ENCODE measurements at regions not wholly inside any gene's neighbourhood (a gene's known extent, or its start where the extent isn't known, plus 50 kb on each side); places are given as distances from the start of the nearest gene placed in this dataset.

- dilution Hi-C loops (cut with MboI; ENCODE audit: extremely low pct_ligation_motif_present, low sequenced_read_pairs) (no loop called here), intact Hi-C loops (cut with micrococcal nuclease) (no loop called here)
- Histone ChIP-seq H3K4me1 (ENCODE audit: control insufficient read depth, extremely low read depth, insufficient read depth, low read length) (no peaks in the 10 kb centered on the region), H2AFZ (ENCODE audit: low read depth, low read length) (no peak overlapping the region), H3K9me3 (replicated peaks; ENCODE audit: control insufficient read depth, insufficient read depth, low read length) (no peaks in the 10 kb centered on the region), H3K9me1 (replicated peaks; ENCODE audit: control insufficient read depth, extremely low read depth, insufficient read depth, low read length) (no peaks in the 10 kb centered on the region), H3K36me3 (ENCODE audit: control insufficient read depth in 2 of 2, extremely low read depth in 1 of 2, insufficient read depth in 2 of 2, low read length in 2 of 2) (no peaks in the 10 kb centered on the region), H3K4me3 (replicated peaks in 1 of 3; ENCODE audit: insufficient read depth in 1 of 3, low read depth in 1 of 3, low read length in 3 of 3) (no peak overlapping the region), H3K79me2 (ENCODE audit: control insufficient read depth, insufficient read depth, low read length) (no peaks in the 10 kb centered on the region), H4K20me1 (replicated peaks; ENCODE audit: control insufficient read depth, extremely low read depth, insufficient read depth, low read length) (no peaks in the 10 kb centered on the region), H3K9ac (replicated peaks; ENCODE audit: extremely low read depth, insufficient read depth, low read length) (no peak overlapping the region), H3K27me3 (ENCODE audit: control insufficient read depth in 2 of 2, insufficient read depth in 2 of 2, low read length in 2 of 2) (no peaks in the 10 kb centered on the region), H3K27ac (ENCODE audit: insufficient read depth, low read depth, low read length) (no peak overlapping the region), H3K4me2 (ENCODE audit: insufficient read depth, low read length) (no peak overlapping the region)
- no peak for DNase-seq (ENCODE audit: low read depth, low spot score)
- ChIA-PET POLR2A (no interaction called here), CTCF (no interaction called here)
- TF ChIP-seq POLR2A (IDR thresholded peaks at IDR 0.05; ENCODE audit: low read depth, low read length) = no peak
- no peak for TF ChIP-seq EZH2 (IDR thresholded peaks at IDR 0.05; ENCODE audit: borderline replicate concordance, low read depth, low read length, severe bottlenecking)
- TF ChIP-seq MAX (IDR thresholded peaks at IDR 0.05; ENCODE audit: insufficient read depth, insufficient read length) = no peak
- TF ChIP-seq JUN (IDR thresholded peaks at IDR 0.05; ENCODE audit: borderline replicate concordance, insufficient read depth, insufficient read length, low read depth) = no peak
- TF ChIP-seq MYC (IDR thresholded peaks at IDR 0.05; ENCODE audit: low read depth, low read length) = no peak
- no peak for TF ChIP-seq GATA2 (IDR thresholded peaks at IDR 0.05; ENCODE audit: insufficient read depth, insufficient read length, low read depth, low read length)
- TF ChIP-seq POLR2AphosphoS5 (IDR thresholded peaks at IDR 0.05; ENCODE audit: insufficient read depth, low read depth, low read length) = no peak
- no TSS peak for BruUV-seq (replicated peaks)
- no peak for FAIRE-seq
Observed at GRCh38 chr18:32613821-32614220, 143.1 kb upstream of the GAREM1 start.

- Histone ChIP-seq H3K4me3 (replicated peaks in 1 of 3; ENCODE audit: insufficient read depth in 1 of 3, low read depth in 1 of 3, low read length in 3 of 3) (no peak overlapping the region), H3K27ac (ENCODE audit: insufficient read depth, low read depth, low read length) (no peak overlapping the region), H3K9me3 (replicated peaks; ENCODE audit: control insufficient read depth, insufficient read depth, low read length) (no peaks in the 10 kb centered on the region), H3K36me3 (ENCODE audit: control insufficient read depth in 2 of 2, extremely low read depth in 1 of 2, insufficient read depth in 2 of 2, low read length in 2 of 2) (no peaks in the 10 kb centered on the region), H3K4me2 (ENCODE audit: insufficient read depth, low read length) (no peak overlapping the region), H4K20me1 (replicated peaks; ENCODE audit: control insufficient read depth, extremely low read depth, insufficient read depth, low read length) (no peaks in the 10 kb centered on the region), H3K4me1 (ENCODE audit: control insufficient read depth, extremely low read depth, insufficient read depth, low read length) (no peaks in the 10 kb centered on the region), H2AFZ (ENCODE audit: low read depth, low read length) (no peak overlapping the region), H3K79me2 (ENCODE audit: control insufficient read depth, insufficient read depth, low read length) (no peaks in the 10 kb centered on the region), H3K9ac (replicated peaks; ENCODE audit: extremely low read depth, insufficient read depth, low read length) (no peak overlapping the region), H3K27me3 (ENCODE audit: control insufficient read depth in 2 of 2, insufficient read depth in 2 of 2, low read length in 2 of 2) (no peaks in the 10 kb centered on the region), H3K9me1 (replicated peaks; ENCODE audit: control insufficient read depth, extremely low read depth, insufficient read depth, low read length) (no peaks in the 10 kb centered on the region)
- FAIRE-seq = no peak
- intact Hi-C loops (cut with micrococcal nuclease) (no loop called here), dilution Hi-C loops (cut with MboI; ENCODE audit: extremely low pct_ligation_motif_present, low sequenced_read_pairs) (no loop called here)
- ChIA-PET POLR2A (no interaction called here), CTCF (no interaction called here)
- TF ChIP-seq JUN (IDR thresholded peaks at IDR 0.05; ENCODE audit: borderline replicate concordance, insufficient read depth, insufficient read length, low read depth) (no peak), MYC (IDR thresholded peaks at IDR 0.05; ENCODE audit: low read depth, low read length) (no peak), CTCF (IDR thresholded peaks at IDR 0.05; ENCODE audit: extremely low read depth in 1 of 2, insufficient read depth in 1 of 2, low read depth in 1 of 2, low read length in 2 of 2) (no peak), EZH2 (IDR thresholded peaks at IDR 0.05; ENCODE audit: borderline replicate concordance, low read depth, low read length, severe bottlenecking) (no peak), GATA2 (IDR thresholded peaks at IDR 0.05; ENCODE audit: insufficient read depth, insufficient read length, low read depth, low read length) (no peak), POLR2AphosphoS5 (IDR thresholded peaks at IDR 0.05; ENCODE audit: insufficient read depth, low read depth, low read length) (no peak), POLR2A (IDR thresholded peaks at IDR 0.05; ENCODE audit: low read depth, low read length) (no peak), MAX (IDR thresholded peaks at IDR 0.05; ENCODE audit: insufficient read depth, insufficient read length) (no peak)
- no peak for DNase-seq (ENCODE audit: low read depth, low spot score)
- no TSS peak for BruUV-seq (replicated peaks)
Observed at GRCh38 chr18:32612651-32613050, 142.0 kb upstream of the GAREM1 start.

All from endothelial cell of umbilical vein (primary cell).